K562 (cell line): ENCODE measurements at regions not wholly inside any gene's neighbourhood (a gene's known extent, or its start where the extent isn't known, plus 50 kb on each side); places are given as distances from the start of the nearest gene placed in this dataset.

Experiments
- ATAC-seq: fragments of 200-7000 bp; cut with Tn5 transposase; 3 replicates; pipeline ENCODE4 v1.9.1; 2020; ENCODE audit warnings: moderate library complexity
- BruUV-seq: library from RNA; stranded (reverse); fragments of 400-500 nt; replicated peaks from 2 replicates; lab custom pipeline; 2021; lab: Mats Ljungman, UMichigan
- CTCF ChIA-PET: fragments of 300-600 bp; formaldehyde crosslinking; extraction: SDS; loops from one replicate; lab custom pipeline; 2021; ENCODE audit warnings: low intra/inter-chr PET ratio; lab: Yijun Ruan, JAX
- POLR2A ChIA-PET: fragments of 300-600, 350-650 bp; sonication (Branson Sonifier 250); formaldehyde crosslinking; extraction: SDS; loops from one replicate; lab custom pipeline; 2021; ENCODE audit warnings: antibody characterized with exemption, inconsistent platforms; lab: Yijun Ruan, JAX
- DNase-seq, 4 experiments: peaks; one replicate each; pipeline versions ENCODE4 v3.0.0 to v3.0.0-alpha.2; 2011 to 2018; ENCODE audit warnings: low spot score in 3 of 4, mixed read lengths in 3 of 4; ENCODE audit errors: extremely low read depth in 1 of 4
- FAIRE-seq: peaks from 2 replicates; lab custom pipeline; 2011; peaks lifted over from hg19 to GRCh38; lab: Jason Lieb, UNC
- H2AFZ ChIP-seq: 2 replicates; pipeline ENCODE4 v1.6.0; 2011; ENCODE audit warnings: low read depth, low read length, control low read depth, inconsistent platforms
- H3K27ac ChIP-seq: fragments of 200-600 bp; 3 replicates; pipeline ENCODE4 v1.8.0; 2011; ENCODE audit warnings: low read depth, mild to moderate bottlenecking, control low read depth, inconsistent platforms, low read length, moderate library complexity, mixed read lengths; ENCODE audit errors: extremely low read depth
- H3K27me3 ChIP-seq, 2 experiments: fragments of 300-600 bp in 1 of 2; 2 replicates in 1 of 2; 3 replicates in 1 of 2; pipeline versions ENCODE4 v1.6.0 to v1.8.0; 2011; ENCODE audit warnings: inconsistent platforms in 2 of 2, low read length in 2 of 2, mild to moderate bottlenecking in 1 of 2, mixed read lengths in 1 of 2, moderate library complexity in 1 of 2; ENCODE audit not compliant: control insufficient read depth in 2 of 2, insufficient read depth in 2 of 2
- H3K36me3 ChIP-seq: fragments of 300-600 bp; 3 replicates; pipeline ENCODE4 v1.8.0; 2011; ENCODE audit warnings: mild to moderate bottlenecking, low read length, inconsistent platforms; ENCODE audit not compliant: control insufficient read depth, insufficient read depth
- H3K4me1 ChIP-seq, 2 experiments: fragments of 200-600 bp in 1 of 2; replicated peaks in 1 of 2; 2 replicates in 1 of 2; 3 replicates in 1 of 2; pipeline versions ENCODE4 v1.5.1 to v1.8.0; 2011; ENCODE audit warnings: inconsistent platforms in 2 of 2, low read length in 2 of 2, mild to moderate bottlenecking in 1 of 2, mixed read lengths in 1 of 2, moderate library complexity in 1 of 2; ENCODE audit not compliant: control insufficient read depth in 2 of 2, insufficient read depth in 2 of 2
- H3K4me2 ChIP-seq: 2 replicates; pipeline ENCODE4 v1.6.1; 2011; ENCODE audit warnings: low read length, control low read depth, inconsistent platforms, mixed read lengths; ENCODE audit not compliant: insufficient read depth
- H3K4me3 ChIP-seq: fragments of 200-600 bp; sonication (generic), shearing (Covaris generic); 2 replicates; pipeline ENCODE4 v1.5.1; 2016; ENCODE audit warnings: control low read depth, inconsistent platforms
- H3K79me2 ChIP-seq: fragments of 200-600 bp; 3 replicates; pipeline ENCODE4 v1.8.0; 2011; ENCODE audit warnings: low read length, inconsistent platforms; ENCODE audit not compliant: control insufficient read depth, insufficient read depth
- H3K9ac ChIP-seq, 2 experiments: 2 replicates each; pipeline versions ENCODE4 v1.6.0 to v1.6.1; 2011; ENCODE audit warnings: low read depth in 2 of 2, low read length in 2 of 2, control low read depth in 1 of 2, inconsistent platforms in 1 of 2, mild to moderate bottlenecking in 1 of 2, mixed read lengths in 1 of 2; ENCODE audit not compliant: insufficient read depth in 1 of 2
- H3K9me1 ChIP-seq: one replicate; pipeline ENCODE4 v1.6.0; 2011; ENCODE audit warnings: inconsistent platforms, mild to moderate bottlenecking, low read length, moderate library complexity; ENCODE audit not compliant: control insufficient read depth, insufficient read depth
- H3K9me3 ChIP-seq: replicated peaks from 2 replicates; pipeline ENCODE4 v1.5.1; 2011; ENCODE audit warnings: low read depth, low read length, inconsistent platforms; ENCODE audit not compliant: control insufficient read depth, insufficient read depth
- H4K20me1 ChIP-seq: replicated peaks from 2 replicates; pipeline ENCODE4 v1.6.1; 2011; ENCODE audit warnings: low read length, inconsistent platforms, mixed read lengths; ENCODE audit not compliant: control insufficient read depth, insufficient read depth
- ARID3A ChIP-seq: IDR thresholded peaks from 2 replicates; pipeline ENCODE4 v1.6.1; 2012; ENCODE audit warnings: low read depth, low read length, improper control_type of control experiment, borderline replicate concordance
- ASH1L ChIP-seq: fragments of 450-650 bp; IDR thresholded peaks from 2 replicates; pipeline ENCODE4 v1.6.1; 2018; ENCODE audit warnings: borderline replicate concordance, mild to moderate bottlenecking, low read depth; ENCODE audit not compliant: partially characterized antibody
- BRD4 ChIP-seq: fragments of 200-600 bp; sonication (generic); IDR thresholded peaks from 2 replicates; pipeline ENCODE4 v1.6.1; 2017; ENCODE audit warnings: inconsistent platforms
- CBX2 ChIP-seq: fragments of 200-600 bp; sonication (generic); IDR thresholded peaks from one replicate; pipeline ENCODE4 v1.6.1; 2012; ENCODE audit warnings: mild to moderate bottlenecking, low read length, inconsistent platforms; ENCODE audit not compliant: insufficient read depth, poor library complexity, severe bottlenecking
- ETV5 ChIP-seq: sonication (generic); formaldehyde crosslinking; IDR thresholded peaks from 2 replicates; pipeline ENCODE4 v1.4.0; 2020; ENCODE audit warnings: low read depth, mild to moderate bottlenecking, missing genetic modification reagents
- GATAD2B ChIP-seq: fragments of 450-650 bp; IDR thresholded peaks from 2 replicates; pipeline ENCODE4 v1.6.1; 2017; ENCODE audit warnings: mild to moderate bottlenecking, borderline replicate concordance
- HMG20A ChIP-seq: fragments of 450-650 bp; formaldehyde crosslinking; conservative IDR thresholded peaks from 2 replicates; pipeline ENCODE4 v1.4.0; 2020; ENCODE audit warnings: mild to moderate bottlenecking, mixed read lengths
- LCOR ChIP-seq: sonication (generic); formaldehyde crosslinking; IDR thresholded peaks from 2 replicates; pipeline ENCODE4 v1.8.0; 2022; ENCODE audit warnings: mild to moderate bottlenecking, missing genetic modification reagents
- MCM3 ChIP-seq: fragments of 450-650 bp; IDR thresholded peaks from 2 replicates; pipeline ENCODE4 v1.6.1; 2016
- TCF3 ChIP-seq: sonication (generic); formaldehyde crosslinking; IDR thresholded peaks from 2 replicates; pipeline ENCODE4 v1.4.0; 2020; ENCODE audit warnings: mild to moderate bottlenecking, missing genetic modification reagents
- XRCC3 ChIP-seq: fragments of 450-650 bp; IDR thresholded peaks from 2 replicates; pipeline ENCODE4 v1.6.1; 2017; ENCODE audit warnings: mild to moderate bottlenecking, moderate library complexity
- ZNF133 ChIP-seq: fragments of 250-450 bp; sonication (Bioruptor Pico); IDR thresholded peaks from 2 replicates; pipeline ENCODE4 v1.4.0; 2020; ENCODE audit warnings: mild to moderate bottlenecking
- in situ Hi-C: fragments of 300-500 bp; cut with MboI; formaldehyde crosslinking; loops from 4 replicates; pipeline ENCODE4 v1.15.0; 2018; ENCODE audit warnings: inconsistent platforms, mixed read lengths
- intact Hi-C: fragments of 100-400 bp; cut with micrococcal nuclease; formaldehyde crosslinking; loops from 2 replicates; pipeline ENCODE4 v1.14.2; 2022

- TF ChIP-seq CBX2 = no peak
Observed at GRCh38 chr11:30762188-30762587, 176.0 kb upstream of the MPPED2 start (continued).

GRCh38 chr11:30760345-30760744, 174.2 kb upstream of the MPPED2 start:
- in situ Hi-C loops = no loop called here
- POLR2A ChIA-PET = no interaction called here
- ATAC-seq = no peak

More at GRCh38 chr11:30760345-30760744, 174.2 kb upstream of the MPPED2 start:
- CTCF ChIA-PET = no interaction called here
- no TSS peak for BruUV-seq
- Histone ChIP-seq H3K79me2 (no peaks in the 10 kb centered on the region), H3K36me3 (no peaks in the 10 kb centered on the region), H3K4me3 (no peak overlapping the region), H3K9me3 (no peaks in the 10 kb centered on the region), H3K9me1 (no peaks in the 10 kb centered on the region), H3K4me1 (no peaks in the 10 kb centered on the region), H3K4me2 (no peak overlapping the region), H3K27me3 (no peaks in the 10 kb centered on the region), H2AFZ (no peak overlapping the region), H3K9ac (no peak overlapping the region), H3K27ac (no peak overlapping the region), H4K20me1 (no peaks in the 10 kb centered on the region)
- TF ChIP-seq ASH1L (no peak), LCOR (CRISPR knock-in tag) (no peak), HMG20A (CRISPR knock-in tag) (no peak), ETV5 (CRISPR knock-in tag) (no peak), MCM3 (no peak), XRCC3 (no peak), GATAD2B (no peak), TCF3 (no peak), BRD4 (no peak), ZNF133 (CRISPR knock-in tag) (no peak), ARID3A (no peak)
- DNase-seq (no peak), FAIRE-seq (no peak)
- intact Hi-C loops = no loop called here
